ENCODE measurements at regions not wholly inside any gene's neighbourhood (a gene's known extent, or its start where the extent isn't known, plus 50 kb on each side); places are given as distances from the start of the nearest gene placed in this dataset.

DNA sequence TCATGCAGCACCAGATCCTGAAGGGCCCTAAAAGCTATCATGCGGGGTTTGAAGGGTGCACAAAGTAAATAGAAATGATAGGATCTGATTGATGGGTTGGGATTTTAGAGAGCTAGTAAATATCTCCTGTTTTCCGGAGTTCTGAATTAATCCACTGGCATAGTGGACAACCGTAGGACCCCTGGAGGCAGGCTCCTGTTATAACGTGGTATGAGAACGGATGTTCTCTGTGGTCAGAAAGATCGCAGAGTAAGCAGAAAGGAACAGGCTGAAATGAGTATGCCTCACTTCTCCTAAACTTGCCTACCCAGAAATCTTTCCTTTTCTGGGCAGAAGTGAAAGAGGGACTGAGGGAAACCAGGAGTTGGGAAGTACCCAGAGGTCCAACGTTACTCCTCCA is 470.8 kb downstream of the AJAP1 start:
- TF ChIP-seq POLR2AphosphoS5 (IDR thresholded peaks at IDR 0.05; ENCODE audit: low read depth, low read length) (no peak), SIN3A (IDR thresholded peaks at IDR 0.05; ENCODE audit: borderline replicate concordance, insufficient read depth, low read length) (no peak), FOXP2 (optimal IDR thresholded peaks at IDR 0.05; ENCODE audit: borderline replicate concordance, extremely low read depth, extremely low read length, insufficient read depth) (no peak), TAF1 (IDR thresholded peaks at IDR 0.05; ENCODE audit: borderline replicate concordance, insufficient read depth, low read length) (no peak)
- TF ChIP-seq, protein P1, sequence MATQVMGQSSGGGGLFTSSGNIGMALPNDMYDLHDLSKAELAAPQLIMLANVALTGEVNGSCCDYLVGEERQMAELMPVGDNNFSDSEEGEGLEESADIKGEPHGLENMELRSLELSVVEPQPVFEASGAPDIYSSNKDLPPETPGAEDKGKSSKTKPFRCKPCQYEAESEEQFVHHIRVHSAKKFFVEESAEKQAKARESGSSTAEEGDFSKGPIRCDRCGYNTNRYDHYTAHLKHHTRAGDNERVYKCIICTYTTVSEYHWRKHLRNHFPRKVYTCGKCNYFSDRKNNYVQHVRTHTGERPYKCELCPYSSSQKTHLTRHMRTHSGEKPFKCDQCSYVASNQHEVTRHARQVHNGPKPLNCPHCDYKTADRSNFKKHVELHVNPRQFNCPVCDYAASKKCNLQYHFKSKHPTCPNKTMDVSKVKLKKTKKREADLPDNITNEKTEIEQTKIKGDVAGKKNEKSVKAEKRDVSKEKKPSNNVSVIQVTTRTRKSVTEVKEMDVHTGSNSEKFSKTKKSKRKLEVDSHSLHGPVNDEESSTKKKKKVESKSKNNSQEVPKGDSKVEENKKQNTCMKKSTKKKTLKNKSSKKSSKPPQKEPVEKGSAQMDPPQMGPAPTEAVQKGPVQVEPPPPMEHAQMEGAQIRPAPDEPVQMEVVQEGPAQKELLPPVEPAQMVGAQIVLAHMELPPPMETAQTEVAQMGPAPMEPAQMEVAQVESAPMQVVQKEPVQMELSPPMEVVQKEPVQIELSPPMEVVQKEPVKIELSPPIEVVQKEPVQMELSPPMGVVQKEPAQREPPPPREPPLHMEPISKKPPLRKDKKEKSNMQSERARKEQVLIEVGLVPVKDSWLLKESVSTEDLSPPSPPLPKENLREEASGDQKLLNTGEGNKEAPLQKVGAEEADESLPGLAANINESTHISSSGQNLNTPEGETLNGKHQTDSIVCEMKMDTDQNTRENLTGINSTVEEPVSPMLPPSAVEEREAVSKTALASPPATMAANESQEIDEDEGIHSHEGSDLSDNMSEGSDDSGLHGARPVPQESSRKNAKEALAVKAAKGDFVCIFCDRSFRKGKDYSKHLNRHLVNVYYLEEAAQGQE (IDR thresholded peaks at IDR 0.05; ENCODE audit: insufficient read depth in 1 of 2, low read depth in 2 of 2, low read length in 2 of 2) = no peak

DNA sequence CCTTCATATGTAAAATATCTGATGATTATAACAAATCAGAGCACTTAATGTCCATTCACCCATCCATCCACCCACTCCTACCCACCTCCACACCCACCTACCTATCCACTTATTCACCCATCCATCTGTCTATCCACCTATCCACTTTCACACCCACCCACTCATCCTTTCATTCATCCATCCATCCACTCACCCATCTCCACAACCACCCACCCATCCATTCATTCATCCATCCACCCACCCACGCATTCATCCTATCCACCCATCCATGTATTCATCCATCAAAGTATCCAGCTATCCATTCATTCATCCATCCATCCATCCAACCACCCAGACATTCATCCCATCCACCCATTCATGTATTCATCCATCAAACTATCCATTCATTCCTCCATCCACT is 466.1 kb downstream of the AJAP1 start:
- TF ChIP-seq POLR2AphosphoS5 (IDR thresholded peaks at IDR 0.05; ENCODE audit: low read depth, low read length) (no peak), FOXP2 (optimal IDR thresholded peaks at IDR 0.05; ENCODE audit: borderline replicate concordance, extremely low read depth, extremely low read length, insufficient read depth) (no peak), TAF1 (IDR thresholded peaks at IDR 0.05; ENCODE audit: borderline replicate concordance, insufficient read depth, low read length) (no peak), SIN3A (IDR thresholded peaks at IDR 0.05; ENCODE audit: borderline replicate concordance, insufficient read depth, low read length) (no peak)
- TF ChIP-seq, protein P1 (IDR thresholded peaks at IDR 0.05; ENCODE audit: insufficient read depth in 1 of 2, low read depth in 2 of 2, low read length in 2 of 2) = no peak

DNA sequence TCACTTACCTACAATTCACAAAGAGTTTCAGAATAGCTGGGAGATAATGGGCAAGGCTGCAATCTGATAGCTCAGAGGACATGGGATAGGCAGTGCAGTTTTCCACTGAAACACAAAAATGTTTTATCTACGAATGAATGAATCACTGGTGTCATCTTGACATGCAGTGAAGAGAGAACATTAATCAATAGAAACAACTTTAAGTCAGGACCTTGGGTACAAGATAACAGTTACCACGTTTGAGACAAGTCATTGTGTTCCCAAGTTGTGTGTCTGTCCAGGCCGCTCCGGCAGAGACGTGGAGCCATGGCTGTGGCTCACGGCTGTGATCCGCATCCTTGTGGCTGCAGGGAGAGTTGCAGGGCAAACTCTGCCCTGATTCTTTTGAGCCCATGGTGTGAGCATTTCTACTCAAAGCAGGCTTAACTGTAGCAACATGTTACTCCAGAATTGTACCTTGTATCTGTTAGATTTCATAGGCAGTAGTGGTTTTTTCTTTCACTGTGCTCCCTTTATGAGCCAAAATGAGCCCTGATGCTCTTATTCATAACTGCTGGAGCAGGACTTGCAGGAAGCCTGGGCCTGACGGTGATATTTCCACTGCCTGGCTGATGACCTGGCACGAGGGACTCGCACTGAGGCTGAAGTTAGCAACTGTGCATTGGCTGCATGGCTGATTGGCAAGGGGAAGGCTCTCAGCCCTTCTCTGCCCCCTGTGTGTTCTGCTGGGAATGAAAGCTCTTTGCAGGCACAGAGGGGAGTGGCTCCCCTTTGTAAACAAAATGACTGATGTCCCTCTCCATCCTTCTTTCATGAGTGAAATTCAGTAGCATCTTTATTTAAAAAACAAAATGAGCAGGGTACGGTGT is 465.2 kb downstream of the AJAP1 start:
- TF ChIP-seq TAF1 (IDR thresholded peaks at IDR 0.05; ENCODE audit: borderline replicate concordance, insufficient read depth, low read length) = no peak
- TF ChIP-seq, protein P1 (IDR thresholded peaks at IDR 0.05; ENCODE audit: insufficient read depth in 1 of 2, low read depth in 2 of 2, low read length in 2 of 2) = no peak
- no peak for TF ChIP-seq POLR2AphosphoS5 (IDR thresholded peaks at IDR 0.05; ENCODE audit: low read depth, low read length)
- TF ChIP-seq SIN3A (IDR thresholded peaks at IDR 0.05; ENCODE audit: borderline replicate concordance, insufficient read depth, low read length) = no peak
- TF ChIP-seq FOXP2 (optimal IDR thresholded peaks at IDR 0.05; ENCODE audit: borderline replicate concordance, extremely low read depth, extremely low read length, insufficient read depth) = no peak

DNA sequence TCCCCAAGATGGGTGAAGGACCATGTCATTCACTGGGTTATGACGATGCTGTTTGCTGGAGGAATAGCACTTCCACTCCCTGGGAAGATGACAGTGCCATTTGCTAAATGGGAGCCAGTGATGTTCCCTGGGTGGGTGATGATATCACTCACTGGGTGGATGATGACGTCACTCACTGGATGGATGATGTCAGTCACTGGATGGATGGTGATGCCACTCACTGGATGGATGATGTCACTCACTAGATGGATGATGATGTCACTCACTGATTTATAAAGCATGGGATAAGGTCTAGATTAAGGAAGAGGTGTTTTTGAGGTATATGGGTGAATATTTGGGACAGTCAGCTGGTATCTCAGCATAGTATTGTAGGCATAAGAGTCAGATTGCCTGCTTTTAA is 457.2 kb downstream of the AJAP1 start:
- no peak for TF ChIP-seq POLR2AphosphoS5 (IDR thresholded peaks at IDR 0.05; ENCODE audit: low read depth, low read length)
- TF ChIP-seq, protein P1 (IDR thresholded peaks at IDR 0.05; ENCODE audit: insufficient read depth in 1 of 2, low read depth in 2 of 2, low read length in 2 of 2) = no peak
- no peak for TF ChIP-seq TAF1 (IDR thresholded peaks at IDR 0.05; ENCODE audit: borderline replicate concordance, insufficient read depth, low read length)
- TF ChIP-seq FOXP2 (optimal IDR thresholded peaks at IDR 0.05; ENCODE audit: borderline replicate concordance, extremely low read depth, extremely low read length, insufficient read depth) = no peak
- TF ChIP-seq SIN3A (IDR thresholded peaks at IDR 0.05; ENCODE audit: borderline replicate concordance, insufficient read depth, low read length) = no peak

Data from PFSK-1 (cell line).